ENCODE measurements at regions not wholly inside any gene's neighbourhood (a gene's known extent, or its start where the extent isn't known, plus 50 kb on each side); places are given as distances from the start of the nearest gene placed in this dataset.
A peak's percentile ranks its signal among the peaks of the same experiment; 100 is the strongest.
"Not testable (repeated sequence)": the region's sequence is repeated elsewhere in the genome, so short reads cannot be mapped to it uniquely, and the experiment has no call there.

- Histone ChIP-seq H3K27ac (ENCODE audit: low read depth in 1 of 3, low read length in 2 of 3) (no peak overlapping the region), H3K36me3 (ENCODE audit: control insufficient read depth in 3 of 3, insufficient read depth in 2 of 3, low read depth in 1 of 3, low read length in 3 of 3) (no peaks in the 10 kb centered on the region), H3K4me1 (ENCODE audit: control insufficient read depth in 3 of 3, insufficient read depth in 2 of 3, low read depth in 1 of 3, low read length in 2 of 3) (no peaks in the 10 kb centered on the region), H3K9me3 (ENCODE audit: control insufficient read depth in 2 of 2, insufficient read depth in 1 of 2, low read depth in 1 of 2, low read length in 1 of 2) (no peaks in the 10 kb centered on the region), H3K4me3 (ENCODE audit: low read depth in 1 of 3, low read length in 3 of 3) (no peak overlapping the region), H3K27me3 (ENCODE audit: control insufficient read depth in 3 of 3, insufficient read depth in 3 of 3, low read length in 3 of 3) (no peaks in the 10 kb centered on the region)
- DNase-seq (no peak), FAIRE-seq (no peak)
- WGBS, 3 donors: 11 to 46% (median 24%) methylated on average over 1 of the region's 1 CpG
Observed at GRCh38 chr5:16987776-16988175, 51.7 kb upstream of the MYO10 start.

GRCh38 chr5:16990817-16991520 is 54.9 kb upstream of the MYO10 start:
- not testable (repeated sequence) for H3K9me3 ChIP-seq (ENCODE audit: control insufficient read depth in 2 of 2, insufficient read depth in 1 of 2, low read depth in 1 of 2, low read length in 1 of 2); H3K4me1 ChIP-seq (ENCODE audit: control insufficient read depth in 3 of 3, insufficient read depth in 2 of 3, low read depth in 1 of 3, low read length in 2 of 3); DNase-seq; H3K27me3 ChIP-seq (ENCODE audit: control insufficient read depth in 3 of 3, insufficient read depth in 3 of 3, low read length in 3 of 3); FAIRE-seq; H3K4me3 ChIP-seq (ENCODE audit: low read depth in 1 of 3, low read length in 3 of 3); H3K36me3 ChIP-seq (ENCODE audit: control insufficient read depth in 3 of 3, insufficient read depth in 2 of 3, low read depth in 1 of 3, low read length in 3 of 3); H3K27ac ChIP-seq (ENCODE audit: low read depth in 1 of 3, low read length in 2 of 3)
- WGBS, 3 donors: 96 to 98% (median 97%) methylated on average over 34 to 42 of the region's 43 CpGs

DNA sequence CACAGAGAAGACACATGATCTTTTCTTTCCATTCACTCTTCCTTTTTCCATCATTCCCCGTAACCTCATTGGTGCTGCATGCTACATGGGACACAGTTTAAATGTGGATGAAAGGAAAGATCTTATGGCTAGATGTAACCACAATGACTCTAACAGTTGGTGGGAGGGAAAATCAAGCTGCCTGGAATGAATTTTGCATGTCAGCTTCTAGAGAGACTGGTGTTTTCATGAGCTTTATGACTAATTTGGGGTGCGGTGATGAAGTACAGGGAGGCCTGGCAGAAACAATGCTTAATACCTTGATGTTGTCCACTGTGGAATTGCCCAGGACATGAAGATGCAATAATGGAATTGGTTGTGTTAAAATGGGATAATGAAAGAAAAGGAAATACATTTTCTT is 55.9 kb upstream of the MYO10 start:
- H3K9me3 ChIP-seq (ENCODE audit: control insufficient read depth in 2 of 2, insufficient read depth in 1 of 2, low read depth in 1 of 2, low read length in 1 of 2): no peaks in the 10 kb centered on the region
- DNase-seq (no peak), FAIRE-seq (no peak)
- no peak overlapping the region for H3K4me3 ChIP-seq (ENCODE audit: low read depth in 1 of 3, low read length in 3 of 3)
- WGBS, 3 donors: 87 to 94% (median 93%) methylated on average over 2 of the region's 2 CpGs
- H3K27ac ChIP-seq (ENCODE audit: low read depth in 1 of 3, low read length in 2 of 3): no peak overlapping the region
- no peaks in the 10 kb centered on the region for H3K36me3 ChIP-seq (ENCODE audit: control insufficient read depth in 3 of 3, insufficient read depth in 2 of 3, low read depth in 1 of 3, low read length in 3 of 3)
- H3K27me3 ChIP-seq (ENCODE audit: control insufficient read depth in 3 of 3, insufficient read depth in 3 of 3, low read length in 3 of 3): no peaks in the 10 kb centered on the region
- H3K4me1 ChIP-seq (ENCODE audit: control insufficient read depth in 3 of 3, insufficient read depth in 2 of 3, low read depth in 1 of 3, low read length in 2 of 3): no peaks in the 10 kb centered on the region

- Histone ChIP-seq H3K27me3 (ENCODE audit: control insufficient read depth in 3 of 3, insufficient read depth in 3 of 3, low read length in 3 of 3) (no peaks in the 10 kb centered on the region), H3K9me3 (ENCODE audit: control insufficient read depth in 2 of 2, insufficient read depth in 1 of 2, low read depth in 1 of 2, low read length in 1 of 2) (no peaks in the 10 kb centered on the region), H3K27ac (ENCODE audit: low read depth in 1 of 3, low read length in 2 of 3) (no peak overlapping the region), H3K4me3 (ENCODE audit: low read depth in 1 of 3, low read length in 3 of 3) (no peak overlapping the region), H3K4me1 (ENCODE audit: control insufficient read depth in 3 of 3, insufficient read depth in 2 of 3, low read depth in 1 of 3, low read length in 2 of 3) (no peaks in the 10 kb centered on the region), H3K36me3 (ENCODE audit: control insufficient read depth in 3 of 3, insufficient read depth in 2 of 3, low read depth in 1 of 3, low read length in 3 of 3) (no peaks in the 10 kb centered on the region)
- no peak for FAIRE-seq
- DNase-seq: no peak
- WGBS, 3 donors: 55 to 77% (median 74%) methylated on average over 5 of the region's 5 CpGs
Observed at GRCh38 chr5:16992444-16992843, 56.4 kb upstream of the MYO10 start.

- WGBS, 3 donors: 55 to 69% (median 58%) methylated on average over 3 of the region's 3 CpGs
Observed at GRCh38 chr5:16994565-16994964, 58.5 kb upstream of the MYO10 start.

GRCh38 chr5:16995372-16995771 is 59.3 kb upstream of the MYO10 start:
- no peak for FAIRE-seq
- WGBS, 3 donors: 71 to 88% (median 80%) methylated on average over 4 of the region's 4 CpGs
- no peak overlapping the region for H3K4me3 ChIP-seq (ENCODE audit: low read depth in 1 of 3, low read length in 3 of 3)
- no peaks in the 10 kb centered on the region for H3K4me1 ChIP-seq (ENCODE audit: control insufficient read depth in 3 of 3, insufficient read depth in 2 of 3, low read depth in 1 of 3, low read length in 2 of 3)
- H3K27me3 ChIP-seq (ENCODE audit: control insufficient read depth in 3 of 3, insufficient read depth in 3 of 3, low read length in 3 of 3): no peaks in the 10 kb centered on the region
- peak overlapping the region in 1 of 3 donors; percentile 14 for H3K27ac ChIP-seq (ENCODE audit: low read depth in 1 of 3, low read length in 2 of 3)
- H3K36me3 ChIP-seq (ENCODE audit: control insufficient read depth in 3 of 3, insufficient read depth in 2 of 3, low read depth in 1 of 3, low read length in 3 of 3): no peaks in the 10 kb centered on the region
- DNase-seq: no peak
- H3K9me3 ChIP-seq (ENCODE audit: control insufficient read depth in 2 of 2, insufficient read depth in 1 of 2, low read depth in 1 of 2, low read length in 1 of 2): no peaks in the 10 kb centered on the region

More at GRCh38 chr5:16994565-16994964, 58.5 kb upstream of the MYO10 start:
- no peaks in the 10 kb centered on the region for H3K9me3 ChIP-seq (ENCODE audit: control insufficient read depth in 2 of 2, insufficient read depth in 1 of 2, low read depth in 1 of 2, low read length in 1 of 2)
- H3K4me3 ChIP-seq (ENCODE audit: low read depth in 1 of 3, low read length in 3 of 3): no peak overlapping the region
- H3K27me3 ChIP-seq (ENCODE audit: control insufficient read depth in 3 of 3, insufficient read depth in 3 of 3, low read length in 3 of 3): no peaks in the 10 kb centered on the region
- DNase-seq (no peak), FAIRE-seq (no peak)
- no peaks in the 10 kb centered on the region for H3K4me1 ChIP-seq (ENCODE audit: control insufficient read depth in 3 of 3, insufficient read depth in 2 of 3, low read depth in 1 of 3, low read length in 2 of 3)
- H3K36me3 ChIP-seq (ENCODE audit: control insufficient read depth in 3 of 3, insufficient read depth in 2 of 3, low read depth in 1 of 3, low read length in 3 of 3): no peaks in the 10 kb centered on the region
- no peak overlapping the region for H3K27ac ChIP-seq (ENCODE audit: low read depth in 1 of 3, low read length in 2 of 3)

DNA sequence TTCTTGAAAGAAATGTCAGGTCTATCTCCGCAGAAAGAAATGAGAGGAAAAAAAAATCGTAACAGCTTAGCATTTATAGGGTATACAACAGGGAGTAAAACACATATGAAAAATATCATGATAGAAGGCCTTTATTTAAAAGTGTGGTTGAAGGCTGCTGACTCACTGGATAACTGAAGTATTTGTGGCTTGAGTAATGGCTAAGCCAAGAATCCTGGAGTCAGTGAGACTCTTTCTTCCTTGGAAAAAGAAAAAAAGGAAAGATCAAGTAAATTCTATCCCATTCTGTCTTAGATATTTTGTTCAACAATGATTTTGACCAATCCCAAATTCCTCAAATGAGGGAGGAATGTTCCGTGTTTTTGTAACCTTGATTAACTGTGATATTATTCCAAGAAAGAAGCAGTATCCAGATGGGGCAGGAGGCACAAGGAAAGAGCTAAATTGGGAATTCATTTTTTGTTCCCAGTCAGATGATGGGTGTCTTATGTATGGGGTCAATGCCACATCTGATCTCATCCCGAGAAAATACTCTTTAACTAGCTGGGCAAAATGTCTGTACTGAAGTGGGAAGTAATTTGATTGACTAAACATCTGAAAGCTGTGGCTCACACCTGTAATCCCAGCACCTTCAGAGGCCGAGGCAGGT is 64.3 kb upstream of the MYO10 start:
- no peaks in the 10 kb centered on the region for H3K9me3 ChIP-seq (ENCODE audit: control insufficient read depth in 2 of 2, insufficient read depth in 1 of 2, low read depth in 1 of 2, low read length in 1 of 2)
- H3K4me1 ChIP-seq (ENCODE audit: control insufficient read depth in 3 of 3, insufficient read depth in 2 of 3, low read depth in 1 of 3, low read length in 2 of 3): no peaks in the 10 kb centered on the region
- FAIRE-seq (no peak), DNase-seq (no peak)
- no peak overlapping the region for H3K4me3 ChIP-seq (ENCODE audit: low read depth in 1 of 3, low read length in 3 of 3)
- no peaks in the 10 kb centered on the region for H3K27me3 ChIP-seq (ENCODE audit: control insufficient read depth in 3 of 3, insufficient read depth in 3 of 3, low read length in 3 of 3)
- 64 to 86% (median 66%) methylated on average over 5 of the region's 5 CpGs for WGBS, 3 donors
- H3K27ac ChIP-seq (ENCODE audit: low read depth in 1 of 3, low read length in 2 of 3): no peak overlapping the region
- H3K36me3 ChIP-seq (ENCODE audit: control insufficient read depth in 3 of 3, insufficient read depth in 2 of 3, low read depth in 1 of 3, low read length in 3 of 3): no peaks in the 10 kb centered on the region

- Histone ChIP-seq H3K9me3 (ENCODE audit: control insufficient read depth in 2 of 2, insufficient read depth in 1 of 2, low read depth in 1 of 2, low read length in 1 of 2) (no peaks in the 10 kb centered on the region), H3K27me3 (ENCODE audit: control insufficient read depth in 3 of 3, insufficient read depth in 3 of 3, low read length in 3 of 3) (no peaks in the 10 kb centered on the region), H3K4me1 (ENCODE audit: control insufficient read depth in 3 of 3, insufficient read depth in 2 of 3, low read depth in 1 of 3, low read length in 2 of 3) (no peaks in the 10 kb centered on the region), H3K27ac (ENCODE audit: low read depth in 1 of 3, low read length in 2 of 3) (no peak overlapping the region), H3K4me3 (ENCODE audit: low read depth in 1 of 3, low read length in 3 of 3) (no peak overlapping the region), H3K36me3 (ENCODE audit: control insufficient read depth in 3 of 3, insufficient read depth in 2 of 3, low read depth in 1 of 3, low read length in 3 of 3) (no peaks in the 10 kb centered on the region)
- peak in 1 of 2 donors; percentile 9 for DNase-seq
- 39 to 52% (median 41%) methylated on average over 3 of the region's 3 CpGs for WGBS, 3 donors
- no peak for FAIRE-seq
Observed at GRCh38 chr5:17001428-17001827, 65.3 kb upstream of the MYO10 start.

Data from small intestine (tissue), 7 donors.